NCI-H82 (cell line): ENCODE measurements at regions not wholly inside any gene's neighbourhood (a gene's known extent, or its start where the extent isn't known, plus 50 kb on each side); places are given as distances from the start of the nearest gene placed in this dataset.
A peak's percentile ranks its signal among the peaks of the same experiment; 100 is the strongest.
"Not testable (repeated sequence)": the region's sequence is repeated elsewhere in the genome, so short reads cannot be mapped to it uniquely, and the experiment has no call there.

ENCODE experiments used
- DNase-seq: peaks from one replicate; lab custom pipeline; 2025; lab: John Stamatoyannopoulos, UW

- no peak for DNase-seq
Measured at GRCh38 chr20:54745780-54746179, 270.4 kb downstream of the DOK5 start.

- no peak for DNase-seq
Measured at GRCh38 chr20:54744097-54744496, 268.7 kb downstream of the DOK5 start.

GRCh38 chr20:54742193-54742592 is 266.8 kb downstream of the DOK5 start:
- no peak for DNase-seq

GRCh38 chr20:54736421-54736820 is 261.0 kb downstream of the DOK5 start:
- DNase-seq, result no peak

- DNase-seq, result no peak
Measured at GRCh38 chr20:54733687-54734086, 258.3 kb downstream of the DOK5 start.

GRCh38 chr20:54727490-54727889 is 252.1 kb downstream of the DOK5 start:
- DNase-seq, result no peak

GRCh38 chr20:54726687-54727300 is 251.4 kb downstream of the DOK5 start:
- DNase-seq, result peak; percentile 55

GRCh38 chr20:54725266-54725665 is 249.9 kb downstream of the DOK5 start:
- not testable (repeated sequence) for DNase-seq

- DNase-seq, result no peak
Measured at GRCh38 chr20:54723723-54724122, 248.3 kb downstream of the DOK5 start.

- no peak for DNase-seq
Measured at GRCh38 chr20:54717983-54718382, 242.6 kb downstream of the DOK5 start.

- no peak for DNase-seq
Measured at GRCh38 chr20:54716790-54717189, 241.4 kb downstream of the DOK5 start.

GRCh38 chr20:54716174-54716747 is 240.9 kb downstream of the DOK5 start:
- no peak for DNase-seq

- no peak for DNase-seq
Measured at GRCh38 chr20:54714817-54715216, 239.4 kb downstream of the DOK5 start.

- DNase-seq, result no peak
Measured at GRCh38 chr20:54713727-54714126, 238.3 kb downstream of the DOK5 start.

- no peak for DNase-seq
Measured at GRCh38 chr20:54711071-54711470, 235.7 kb downstream of the DOK5 start.

GRCh38 chr20:54710341-54710740 is 234.9 kb downstream of the DOK5 start:
- no peak for DNase-seq

GRCh38 chr20:54708229-54708628 is 232.8 kb downstream of the DOK5 start:
- no peak for DNase-seq

GRCh38 chr20:54707801-54708200 is 232.4 kb downstream of the DOK5 start:
- DNase-seq, result no peak

- no peak for DNase-seq
Measured at GRCh38 chr20:54706581-54706980, 231.2 kb downstream of the DOK5 start.

GRCh38 chr20:54704032-54704635 is 228.7 kb downstream of the DOK5 start:
- DNase-seq, result no peak
